ENCODE measurements at regions not wholly inside any gene's neighbourhood (a gene's known extent, or its start where the extent isn't known, plus 50 kb on each side); places are given as distances from the start of the nearest gene placed in this dataset.

DNA sequence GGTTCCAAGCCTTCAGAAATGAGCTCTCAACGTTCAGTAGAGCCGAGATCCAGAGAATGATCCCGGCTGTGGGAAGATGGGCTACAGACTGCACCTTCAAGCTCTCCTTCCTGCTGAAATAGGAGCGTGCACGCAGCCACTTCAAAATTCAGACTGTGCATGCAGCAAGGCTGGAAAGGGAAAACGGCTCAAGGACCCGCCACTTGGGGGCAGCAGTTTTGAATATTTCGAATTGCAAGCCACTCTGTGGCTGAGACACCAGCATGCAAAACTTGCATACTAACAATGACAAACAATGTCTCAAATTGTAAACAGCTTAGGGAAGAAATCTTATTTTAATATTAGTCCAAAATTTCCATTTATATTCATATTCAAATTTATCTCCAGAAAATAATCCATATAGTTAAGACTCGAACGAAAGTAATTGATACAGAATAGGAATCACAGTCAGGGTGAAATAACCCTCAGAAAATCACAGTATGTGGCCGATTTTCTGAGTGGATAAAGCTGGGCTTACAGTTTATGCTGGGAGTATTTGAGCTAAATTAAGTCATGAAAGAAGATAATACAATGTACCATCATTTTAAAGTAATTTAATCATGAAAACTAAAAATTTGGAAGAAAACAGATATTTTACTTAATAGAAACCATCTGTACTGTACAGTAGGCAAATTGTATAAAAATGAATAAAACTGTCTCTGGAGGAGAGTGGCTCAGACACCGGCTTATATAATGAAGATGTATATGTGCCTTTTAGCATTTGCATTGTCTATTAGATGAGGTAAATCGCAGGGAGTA lies 137.9 kb upstream of the MKI67 start:
- Histone ChIP-seq H3F3A (ENCODE audit: low read length, unreplicated experiment) (no peaks in the 10 kb centered on the region), H4K20me1 (ENCODE audit: low read length) (no peaks in the 10 kb centered on the region), H3K36me3 (ENCODE audit: low read depth, low read length) (no peaks in the 10 kb centered on the region), H2AFZ (ENCODE audit: low read length) (no peak overlapping the region), H3K9me2 (replicated peaks; ENCODE audit: low read length) (no peaks in the 10 kb centered on the region), H3K9me3 (ENCODE audit: low read length) (no peaks in the 10 kb centered on the region), H3K9ac (ENCODE audit: low read length) (no peak overlapping the region), H3K27ac (ENCODE audit: low read length) (no peak overlapping the region), H3K4me3 (ENCODE audit: low read length) (no peak overlapping the region), H3K27me3 (ENCODE audit: low read length) (no peaks in the 10 kb centered on the region; the same call in none of the 2 replicates), H3K79me2 (ENCODE audit: low read length) (no peaks in the 10 kb centered on the region), H3K4me2 (ENCODE audit: low read length) (no peak overlapping the region), H3K4me1 (ENCODE audit: insufficient read depth, low read length) (no peaks in the 10 kb centered on the region)
- peak; percentile 64 for DNase-seq
- ChIA-PET CTCF (no interaction called here), POLR2A (ENCODE audit: unreplicated experiment) (no interaction called here)
- BruUV-seq (replicated peaks), result no TSS peak
- intact Hi-C loops (cut with micrococcal nuclease), result no loop called here
- ATAC-seq, result peak; percentile 72
- TF ChIP-seq, protein P1, sequence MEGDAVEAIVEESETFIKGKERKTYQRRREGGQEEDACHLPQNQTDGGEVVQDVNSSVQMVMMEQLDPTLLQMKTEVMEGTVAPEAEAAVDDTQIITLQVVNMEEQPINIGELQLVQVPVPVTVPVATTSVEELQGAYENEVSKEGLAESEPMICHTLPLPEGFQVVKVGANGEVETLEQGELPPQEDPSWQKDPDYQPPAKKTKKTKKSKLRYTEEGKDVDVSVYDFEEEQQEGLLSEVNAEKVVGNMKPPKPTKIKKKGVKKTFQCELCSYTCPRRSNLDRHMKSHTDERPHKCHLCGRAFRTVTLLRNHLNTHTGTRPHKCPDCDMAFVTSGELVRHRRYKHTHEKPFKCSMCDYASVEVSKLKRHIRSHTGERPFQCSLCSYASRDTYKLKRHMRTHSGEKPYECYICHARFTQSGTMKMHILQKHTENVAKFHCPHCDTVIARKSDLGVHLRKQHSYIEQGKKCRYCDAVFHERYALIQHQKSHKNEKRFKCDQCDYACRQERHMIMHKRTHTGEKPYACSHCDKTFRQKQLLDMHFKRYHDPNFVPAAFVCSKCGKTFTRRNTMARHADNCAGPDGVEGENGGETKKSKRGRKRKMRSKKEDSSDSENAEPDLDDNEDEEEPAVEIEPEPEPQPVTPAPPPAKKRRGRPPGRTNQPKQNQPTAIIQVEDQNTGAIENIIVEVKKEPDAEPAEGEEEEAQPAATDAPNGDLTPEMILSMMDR (conservative IDR thresholded peaks at IDR 0.05; ENCODE audit: low read depth, low read length), result peak; percentile 67
- TF ChIP-seq EZH2phosphoT487 (IDR thresholded peaks at IDR 0.05; ENCODE audit: borderline replicate concordance, low read length), result no peak

GRCh38 chr10:128265596-128265995 lies 139.4 kb upstream of the MKI67 start:
- no peak overlapping the region for H2AFZ ChIP-seq (ENCODE audit: low read length)
- no peaks in the 10 kb centered on the region for H4K20me1 ChIP-seq (ENCODE audit: low read length)
- H3K4me2 ChIP-seq (ENCODE audit: low read length), result no peak overlapping the region
- H3K4me1 ChIP-seq (ENCODE audit: insufficient read depth, low read length), result no peaks in the 10 kb centered on the region
- H3K9me2 ChIP-seq (replicated peaks; ENCODE audit: low read length), result no peaks in the 10 kb centered on the region
- H3K27ac ChIP-seq (ENCODE audit: low read length), result no peak overlapping the region
- BruUV-seq (replicated peaks), result no TSS peak
- intact Hi-C loops (cut with micrococcal nuclease), result no loop called here
- H3K9me3 ChIP-seq (ENCODE audit: low read length), result no peaks in the 10 kb centered on the region
- no peak overlapping the region for H3K4me3 ChIP-seq (ENCODE audit: low read length)
- ATAC-seq (no peak), DNase-seq (no peak)
- TF ChIP-seq EZH2 (IDR thresholded peaks at IDR 0.05; ENCODE audit: low read length, unreplicated experiment) (no peak), EZH2phosphoT487 (IDR thresholded peaks at IDR 0.05; ENCODE audit: borderline replicate concordance, low read length) (no peak)
- TF ChIP-seq, protein P1 (conservative IDR thresholded peaks at IDR 0.05; ENCODE audit: low read depth, low read length), result no peak
- no peak overlapping the region for H3K9ac ChIP-seq (ENCODE audit: low read length)
- ChIA-PET POLR2A (ENCODE audit: unreplicated experiment) (no interaction called here), CTCF (no interaction called here)
- no peaks in the 10 kb centered on the region; the same call in none of the 2 replicates for H3K27me3 ChIP-seq (ENCODE audit: low read length)
- no peaks in the 10 kb centered on the region for H3K79me2 ChIP-seq (ENCODE audit: low read length)
- H3K36me3 ChIP-seq (ENCODE audit: low read depth, low read length), result no peaks in the 10 kb centered on the region
- H3F3A ChIP-seq (ENCODE audit: low read length, unreplicated experiment), result no peaks in the 10 kb centered on the region

GRCh38 chr10:128267581-128267980 lies 141.4 kb upstream of the MKI67 start:
- Histone ChIP-seq H3K4me3 (ENCODE audit: low read length) (no peak overlapping the region), H3K79me2 (ENCODE audit: low read length) (no peaks in the 10 kb centered on the region), H3K27me3 (ENCODE audit: low read length) (peaks cover 7% of the 10 kb centered on the region), H3K27ac (ENCODE audit: low read length) (no peak overlapping the region), H4K20me1 (ENCODE audit: low read length) (no peaks in the 10 kb centered on the region), H3K9ac (ENCODE audit: low read length) (no peak overlapping the region), H2AFZ (ENCODE audit: low read length) (no peak overlapping the region), H3K4me2 (ENCODE audit: low read length) (no peak overlapping the region), H3K9me3 (ENCODE audit: low read length) (no peaks in the 10 kb centered on the region), H3K36me3 (ENCODE audit: low read depth, low read length) (no peaks in the 10 kb centered on the region), H3K9me2 (replicated peaks; ENCODE audit: low read length) (no peaks in the 10 kb centered on the region), H3F3A (ENCODE audit: low read length, unreplicated experiment) (no peaks in the 10 kb centered on the region), H3K4me1 (ENCODE audit: insufficient read depth, low read length) (no peaks in the 10 kb centered on the region)
- no TSS peak for BruUV-seq (replicated peaks)
- POLR2A ChIA-PET (ENCODE audit: unreplicated experiment), result no interaction called here
- intact Hi-C loops (cut with micrococcal nuclease), result no loop called here
- ATAC-seq (no peak), DNase-seq (no peak)
- CTCF ChIA-PET, result no interaction called here
- TF ChIP-seq, protein P1 (conservative IDR thresholded peaks at IDR 0.05; ENCODE audit: low read depth, low read length), result no peak
- TF ChIP-seq EZH2phosphoT487 (IDR thresholded peaks at IDR 0.05; ENCODE audit: borderline replicate concordance, low read length), result no peak
- TF ChIP-seq EZH2 (IDR thresholded peaks at IDR 0.05; ENCODE audit: low read length, unreplicated experiment), result no peak

Measured in PC-3 (cell line).